ENCODE measurements at regions not wholly inside any gene's neighbourhood (a gene's known extent, or its start where the extent isn't known, plus 50 kb on each side); places are given as distances from the start of the nearest gene placed in this dataset.

GRCh38 chr20:18926965-18927364 is 113.4 kb downstream of the SCP2D1 start:
- H3K9me3 ChIP-seq: no peaks in the 10 kb centered on the region
- no peak overlapping the region for H3K27ac ChIP-seq
- TF ChIP-seq CTCF (IDR thresholded peaks at IDR 0.05): no peak
- H3K4me3 ChIP-seq (ENCODE audit: low read depth in 1 of 2, low read length in 1 of 2): no peak overlapping the region
- no peaks in the 10 kb centered on the region for H3K27me3 ChIP-seq
- H3K36me3 ChIP-seq: no peaks in the 10 kb centered on the region
- H3K4me1 ChIP-seq (ENCODE audit: control insufficient read depth in 1 of 2, insufficient read depth in 1 of 2, low read depth in 1 of 2, low read length in 1 of 2): no peaks in the 10 kb centered on the region

GRCh38 chr20:18928626-18929025 is 115.0 kb downstream of the SCP2D1 start:
- H3K9me3 ChIP-seq: no peaks in the 10 kb centered on the region
- H3K27me3 ChIP-seq: no peaks in the 10 kb centered on the region
- no peak for TF ChIP-seq CTCF (IDR thresholded peaks at IDR 0.05)
- no peaks in the 10 kb centered on the region for H3K4me1 ChIP-seq (ENCODE audit: control insufficient read depth in 1 of 2, insufficient read depth in 1 of 2, low read depth in 1 of 2, low read length in 1 of 2)
- no peak overlapping the region for H3K4me3 ChIP-seq (ENCODE audit: low read depth in 1 of 2, low read length in 1 of 2)
- H3K36me3 ChIP-seq: no peaks in the 10 kb centered on the region
- H3K27ac ChIP-seq: no peak overlapping the region

GRCh38 chr20:18929800-18930199 is 116.2 kb downstream of the SCP2D1 start:
- no peaks in the 10 kb centered on the region for H3K4me1 ChIP-seq (ENCODE audit: control insufficient read depth in 1 of 2, insufficient read depth in 1 of 2, low read depth in 1 of 2, low read length in 1 of 2)
- no peak overlapping the region for H3K27ac ChIP-seq
- H3K36me3 ChIP-seq: no peaks in the 10 kb centered on the region
- no peak overlapping the region for H3K4me3 ChIP-seq (ENCODE audit: low read depth in 1 of 2, low read length in 1 of 2)
- no peak for TF ChIP-seq CTCF (IDR thresholded peaks at IDR 0.05)
- H3K27me3 ChIP-seq: no peaks in the 10 kb centered on the region
- H3K9me3 ChIP-seq: no peaks in the 10 kb centered on the region

GRCh38 chr20:18943542-18943941 is 130.0 kb downstream of the SCP2D1 start:
- no peak for TF ChIP-seq CTCF (IDR thresholded peaks at IDR 0.05)
- no peaks in the 10 kb centered on the region for H3K36me3 ChIP-seq
- no peak overlapping the region for H3K27ac ChIP-seq
- no peaks in the 10 kb centered on the region for H3K4me1 ChIP-seq (ENCODE audit: control insufficient read depth in 1 of 2, insufficient read depth in 1 of 2, low read depth in 1 of 2, low read length in 1 of 2)
- no peaks in the 10 kb centered on the region for H3K27me3 ChIP-seq
- no peak overlapping the region for H3K4me3 ChIP-seq (ENCODE audit: low read depth in 1 of 2, low read length in 1 of 2)
- no peaks in the 10 kb centered on the region for H3K9me3 ChIP-seq

GRCh38 chr20:18956890-18957289 is 143.3 kb downstream of the SCP2D1 start:
- no peak overlapping the region for H3K27ac ChIP-seq
- no peak overlapping the region for H3K4me3 ChIP-seq (ENCODE audit: low read depth in 1 of 2, low read length in 1 of 2)
- no peaks in the 10 kb centered on the region for H3K9me3 ChIP-seq
- H3K36me3 ChIP-seq: no peaks in the 10 kb centered on the region
- H3K4me1 ChIP-seq (ENCODE audit: control insufficient read depth in 1 of 2, insufficient read depth in 1 of 2, low read depth in 1 of 2, low read length in 1 of 2): no peaks in the 10 kb centered on the region
- no peak for TF ChIP-seq CTCF (IDR thresholded peaks at IDR 0.05)
- no peaks in the 10 kb centered on the region for H3K27me3 ChIP-seq

GRCh38 chr20:18957328-18957727 is 143.7 kb downstream of the SCP2D1 start:
- H3K9me3 ChIP-seq: no peaks in the 10 kb centered on the region
- no peaks in the 10 kb centered on the region for H3K27me3 ChIP-seq
- no peak overlapping the region for H3K4me3 ChIP-seq (ENCODE audit: low read depth in 1 of 2, low read length in 1 of 2)
- no peak overlapping the region for H3K27ac ChIP-seq
- no peaks in the 10 kb centered on the region for H3K36me3 ChIP-seq
- H3K4me1 ChIP-seq (ENCODE audit: control insufficient read depth in 1 of 2, insufficient read depth in 1 of 2, low read depth in 1 of 2, low read length in 1 of 2): no peaks in the 10 kb centered on the region
- no peak for TF ChIP-seq CTCF (IDR thresholded peaks at IDR 0.05)

Measured in neutrophil (primary cell).